Mesenchymal stem cell (in vitro differentiated cells and primary cell): ENCODE measurements at regions not wholly inside any gene's neighbourhood (a gene's known extent, or its start where the extent isn't known, plus 50 kb on each side); places are given as distances from the start of the nearest gene placed in this dataset.
A peak's percentile ranks its signal among the peaks of the same experiment; 100 is the strongest.

ENCODE experiments used
- DNase-seq: peaks from one replicate; pipeline ENCODE4 v3.0.0-alpha.2; 2013
- H2AFZ ChIP-seq: one replicate; pipeline ENCODE4 v1.6.1; 2013; ENCODE audit warnings: low read depth, mild to moderate bottlenecking, control low read depth, inconsistent platforms, low read length, moderate library complexity
- H2AK5ac ChIP-seq: 2 replicates; pipeline ENCODE4 v1.6.1; 2013; ENCODE audit warnings: low read length, moderate library complexity, mild to moderate bottlenecking, inconsistent platforms; ENCODE audit not compliant: severe bottlenecking
- H2BK120ac ChIP-seq: one replicate; pipeline ENCODE4 v1.6.1; 2013; ENCODE audit warnings: low read depth, mild to moderate bottlenecking, inconsistent platforms, low read length, moderate library complexity
- H2BK12ac ChIP-seq, 2 experiments: one replicate each; pipeline ENCODE4 v1.6.1; 2013; ENCODE audit warnings: inconsistent platforms in 2 of 2, low read length in 2 of 2, mild to moderate bottlenecking in 2 of 2, moderate library complexity in 2 of 2, control low read depth in 1 of 2
- H2BK15ac ChIP-seq: one replicate; pipeline ENCODE4 v1.6.1; 2013; ENCODE audit warnings: mild to moderate bottlenecking, low read depth, inconsistent platforms; ENCODE audit not compliant: poor library complexity, severe bottlenecking
- H2BK5ac ChIP-seq: 2 replicates; pipeline ENCODE4 v1.6.1; 2013; ENCODE audit warnings: low read depth, mild to moderate bottlenecking, low read length, control low read depth, inconsistent platforms; ENCODE audit not compliant: poor library complexity, severe bottlenecking
- H3K14ac ChIP-seq, 2 experiments: one replicate each; pipeline ENCODE4 v1.6.1; 2013; ENCODE audit warnings: inconsistent platforms in 2 of 2, low read length in 2 of 2, control low read depth in 1 of 2, mild to moderate bottlenecking in 1 of 2, moderate library complexity in 1 of 2
- H3K18ac ChIP-seq, 2 experiments: one replicate each; pipeline ENCODE4 v1.6.1; 2013; ENCODE audit warnings: inconsistent platforms in 2 of 2, low read length in 2 of 2, control low read depth in 1 of 2, low read depth in 1 of 2, mild to moderate bottlenecking in 1 of 2
- H3K23ac ChIP-seq, 2 experiments: one replicate each; pipeline ENCODE4 v1.6.1; 2013; ENCODE audit warnings: inconsistent platforms in 2 of 2, low read length in 2 of 2, mild to moderate bottlenecking in 2 of 2, moderate library complexity in 2 of 2, control low read depth in 1 of 2
- H3K27ac ChIP-seq: 2 replicates; pipeline ENCODE4 v1.5.1; 2013; ENCODE audit warnings: mild to moderate bottlenecking, moderate library complexity, low read length, control low read depth, inconsistent platforms; ENCODE audit not compliant: poor library complexity, severe bottlenecking
- H3K27me3 ChIP-seq, 2 experiments: 2 replicates each; pipeline versions ENCODE4 v1.6.1 to v1.7.0; 2013; ENCODE audit warnings: low read length in 2 of 2, mild to moderate bottlenecking in 2 of 2, moderate library complexity in 2 of 2, control low read depth in 1 of 2, inconsistent platforms in 1 of 2; ENCODE audit not compliant: control insufficient read depth in 1 of 2, insufficient read depth in 1 of 2
- H3K36me3 ChIP-seq, 2 experiments: 2 replicates each; pipeline versions ENCODE4 v1.6.1 to v1.7.0; 2013; ENCODE audit warnings: low read length in 2 of 2, control low read depth in 1 of 2, inconsistent platforms in 1 of 2, low read depth in 1 of 2, mild to moderate bottlenecking in 1 of 2; ENCODE audit not compliant: insufficient read depth in 2 of 2, control insufficient read depth in 1 of 2
- H3K4ac ChIP-seq, 2 experiments: one replicate each; pipeline ENCODE4 v1.6.1; 2013; ENCODE audit warnings: inconsistent platforms in 2 of 2, low read length in 2 of 2, mild to moderate bottlenecking in 2 of 2, moderate library complexity in 2 of 2, control low read depth in 1 of 2, low read depth in 1 of 2
- H3K4me1 ChIP-seq: 2 replicates; pipeline ENCODE4 v1.6.1; 2013; ENCODE audit warnings: low read depth, low read length, control low read depth; ENCODE audit not compliant: control insufficient read depth, insufficient read depth
- H3K4me2 ChIP-seq: 2 replicates; pipeline ENCODE4 v1.6.1; 2013; ENCODE audit warnings: low read length, mild to moderate bottlenecking, inconsistent platforms; ENCODE audit not compliant: poor library complexity, severe bottlenecking
- H3K4me3 ChIP-seq, 2 experiments: 2 replicates each; pipeline versions ENCODE4 v1.5.1 to v1.7.0; 2013; ENCODE audit warnings: low read length in 2 of 2, mild to moderate bottlenecking in 2 of 2, control low read depth in 1 of 2, low read depth in 1 of 2; ENCODE audit not compliant: insufficient read depth in 1 of 2
- H3K79me1 ChIP-seq: replicated peaks from 2 replicates; pipeline ENCODE4 v1.6.1; 2013; ENCODE audit warnings: mild to moderate bottlenecking, control low read depth, low read length, inconsistent platforms; ENCODE audit not compliant: poor library complexity, severe bottlenecking
- H3K9ac ChIP-seq: 2 replicates; pipeline ENCODE4 v1.7.0; 2013; ENCODE audit warnings: mild to moderate bottlenecking, low read length, moderate library complexity
- H3K9me3 ChIP-seq: 2 replicates; pipeline ENCODE4 v1.7.0; 2013; ENCODE audit warnings: mild to moderate bottlenecking, low read length; ENCODE audit not compliant: control insufficient read depth
- H4K8ac ChIP-seq: one replicate; pipeline ENCODE4 v1.6.1; 2013; ENCODE audit warnings: inconsistent platforms, mild to moderate bottlenecking, low read length, moderate library complexity
- H4K91ac ChIP-seq: one replicate; pipeline ENCODE4 v1.6.1; 2013; ENCODE audit warnings: mild to moderate bottlenecking, low read length, inconsistent platforms
- WGBS: methylation state at CpG from one replicate; pipeline ENCODE4 v1.1.7; 2013; ENCODE audit warnings: mixed read lengths; 5-methylcytosine and 5-hydroxymethylcytosine counted together

GRCh38 chr18:45497595-45498286, 117.5 kb upstream of the SLC14A2 start:
- peaks cover 17 to 55% of the 10 kb centered on the region in 2 experiments for H3K27me3 ChIP-seq
- H3K27ac ChIP-seq: no peak overlapping the region
- no peaks in the 10 kb centered on the region for H3K9me3 ChIP-seq
- H3K9ac ChIP-seq: no peak overlapping the region
- no peak overlapping the region for H3K23ac ChIP-seq
- 91% methylated on average over 3 of the region's 5 CpGs for WGBS
- H2BK120ac ChIP-seq: no peak overlapping the region
- no peak overlapping the region for H2BK12ac ChIP-seq
- H4K91ac ChIP-seq: no peak overlapping the region
- H2BK15ac ChIP-seq: no peak overlapping the region
- no peak overlapping the region for H3K14ac ChIP-seq
- no peak overlapping the region for H3K4me2 ChIP-seq
- no peak overlapping the region for H4K8ac ChIP-seq
- H2AK5ac ChIP-seq: no peak overlapping the region
- H2BK5ac ChIP-seq: no peak overlapping the region
- H3K79me1 ChIP-seq: no peaks in the 10 kb centered on the region
- no peaks in the 10 kb centered on the region for H3K4me1 ChIP-seq
- no peak overlapping the region for H3K18ac ChIP-seq
- DNase-seq: no peak
- no peak overlapping the region for H3K4me3 ChIP-seq
- no peak overlapping the region for H2AFZ ChIP-seq
- no peaks in the 10 kb centered on the region for H3K36me3 ChIP-seq
- no peak overlapping the region for H3K4ac ChIP-seq

DNA sequence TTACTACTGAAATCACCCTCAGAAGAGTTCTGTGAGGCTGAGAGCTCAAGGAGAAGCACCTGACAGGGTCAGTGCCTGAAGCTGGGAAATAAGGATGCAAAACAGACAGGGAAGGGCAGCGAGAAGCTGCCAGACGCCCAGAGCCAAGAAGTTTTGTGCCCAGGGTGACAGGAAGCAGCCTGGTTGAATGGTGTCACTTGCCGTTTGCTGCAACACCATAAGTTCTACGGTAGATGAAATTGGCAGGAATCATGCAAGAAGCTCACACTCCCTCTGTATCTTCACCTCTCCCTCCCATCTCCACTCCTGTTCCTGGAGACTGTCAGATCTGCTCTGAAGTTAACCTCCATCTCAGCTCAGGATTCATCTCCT, 117.0 kb upstream of the SLC14A2 start:
- Histone ChIP-seq H3K27ac (no peak overlapping the region), H2BK120ac (no peak overlapping the region), H3K18ac (no peak overlapping the region), H3K4me2 (no peak overlapping the region), H3K36me3 (no peaks in the 10 kb centered on the region), H2BK15ac (no peak overlapping the region), H2AK5ac (no peak overlapping the region), H3K23ac (no peak overlapping the region), H3K79me1 (no peaks in the 10 kb centered on the region), H3K9me3 (no peaks in the 10 kb centered on the region), H2BK12ac (no peak overlapping the region), H3K4ac (no peak overlapping the region), H3K27me3 (peaks cover 17 to 54% of the 10 kb centered on the region in 2 experiments), H3K4me3 (no peak overlapping the region), H4K91ac (no peak overlapping the region), H2AFZ (no peak overlapping the region), H2BK5ac (no peak overlapping the region), H4K8ac (no peak overlapping the region), H3K9ac (no peak overlapping the region), H3K4me1 (no peaks in the 10 kb centered on the region), H3K14ac (no peak overlapping the region)
- no peak for DNase-seq
- WGBS: 76% methylated on average over 4 of the region's 4 CpGs

DNA sequence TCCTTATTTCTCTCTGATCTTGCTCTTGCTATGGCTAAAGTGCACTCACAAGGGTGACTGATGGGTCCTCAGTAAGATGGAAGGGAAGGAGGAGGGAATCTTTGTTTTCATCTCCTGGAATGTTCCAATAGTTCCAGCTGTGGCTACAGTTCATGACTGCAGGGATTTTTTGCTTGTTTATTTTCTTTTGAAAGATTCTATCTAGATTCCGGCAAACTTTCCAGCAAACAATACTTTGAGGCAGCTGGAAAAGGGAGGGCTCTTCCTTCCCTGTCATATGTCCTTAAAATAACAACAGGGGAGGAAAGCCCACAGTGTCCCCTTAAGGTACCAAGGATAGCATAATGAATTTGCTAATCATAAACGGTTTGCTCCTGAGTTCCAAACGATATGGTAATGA, 111.3 kb upstream of the SLC14A2 start:
- Histone ChIP-seq H3K4me1 (no peaks in the 10 kb centered on the region), H3K9me3 (peaks cover 16% of the 10 kb centered on the region), H3K4me3 (no peak overlapping the region), H3K4me2 (no peak overlapping the region), H3K18ac (no peak overlapping the region), H3K9ac (no peak overlapping the region), H3K79me1 (no peaks in the 10 kb centered on the region), H2BK120ac (no peak overlapping the region), H3K23ac (no peak overlapping the region), H4K8ac (no peak overlapping the region), H2BK5ac (no peak overlapping the region), H3K27me3 (peaks cover 8 to 71% of the 10 kb centered on the region in 2 experiments), H3K4ac (no peak overlapping the region), H2AFZ (no peak overlapping the region), H4K91ac (no peak overlapping the region), H2BK12ac (no peak overlapping the region), H3K36me3 (no peaks in the 10 kb centered on the region), H2AK5ac (no peak overlapping the region), H3K27ac (no peak overlapping the region), H3K14ac (no peak overlapping the region), H2BK15ac (no peak overlapping the region)
- WGBS: 25% methylated on average over 3 of the region's 3 CpGs
- DNase-seq: no peak

DNA sequence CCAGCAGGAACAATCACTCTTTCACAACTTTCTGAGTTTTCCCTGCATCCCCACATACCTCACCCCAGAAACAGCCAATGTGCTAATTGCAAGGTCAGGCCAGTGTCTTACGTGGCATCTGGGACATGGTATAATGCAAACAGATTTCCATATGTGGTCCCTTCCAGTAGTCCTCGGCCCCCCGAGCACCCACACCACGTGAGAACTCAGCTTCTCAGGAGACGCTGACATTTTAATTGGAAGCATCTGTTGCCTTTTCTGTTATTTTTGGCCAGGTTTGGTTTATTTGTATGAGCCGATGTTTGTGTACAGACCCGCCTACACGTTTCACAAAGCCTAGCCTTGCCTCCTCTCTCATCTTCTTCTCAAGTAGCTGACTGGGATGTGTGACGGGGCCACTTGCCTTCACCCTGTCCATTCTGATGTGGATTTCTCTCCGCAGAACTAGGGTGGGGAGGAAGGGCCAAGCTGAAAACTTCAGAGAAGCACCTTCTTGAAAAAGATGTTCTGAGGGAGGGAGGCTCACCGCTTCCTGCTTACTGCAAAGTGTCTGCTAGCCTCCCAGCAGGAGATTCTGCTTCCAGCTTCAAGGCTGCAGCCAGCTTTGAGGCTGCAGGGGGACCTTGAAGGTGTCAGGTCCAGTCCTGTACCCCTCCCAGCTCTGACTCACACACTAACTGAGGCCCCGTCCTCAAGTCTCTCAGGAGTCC, 109.6 kb upstream of the SLC14A2 start:
- H3K27ac ChIP-seq: no peak overlapping the region
- no peak overlapping the region for H3K18ac ChIP-seq
- H2AK5ac ChIP-seq: no peak overlapping the region
- H3K79me1 ChIP-seq: no peaks in the 10 kb centered on the region
- H4K8ac ChIP-seq: no peak overlapping the region
- H3K4me3 ChIP-seq: no peak overlapping the region
- no peak overlapping the region for H3K9ac ChIP-seq
- peak; percentile 32 for DNase-seq
- peaks cover 8 to 68% of the 10 kb centered on the region in 2 experiments for H3K27me3 ChIP-seq
- no peak overlapping the region for H2BK12ac ChIP-seq
- no peak overlapping the region for H3K4ac ChIP-seq
- H3K23ac ChIP-seq: no peak overlapping the region
- no peak overlapping the region for H2BK120ac ChIP-seq
- H2BK5ac ChIP-seq: no peak overlapping the region
- no peaks in the 10 kb centered on the region for H3K4me1 ChIP-seq
- peaks cover 16% of the 10 kb centered on the region for H3K9me3 ChIP-seq
- no peaks in the 10 kb centered on the region for H3K36me3 ChIP-seq
- 51% methylated on average over 9 of the region's 12 CpGs for WGBS
- H2BK15ac ChIP-seq: no peak overlapping the region
- H2AFZ ChIP-seq: no peak overlapping the region
- no peak overlapping the region for H3K14ac ChIP-seq
- H3K4me2 ChIP-seq: no peak overlapping the region
- no peak overlapping the region for H4K91ac ChIP-seq
